ENCODE measurements at regions not wholly inside any gene's neighbourhood (a gene's known extent, or its start where the extent isn't known, plus 50 kb on each side); places are given as distances from the start of the nearest gene placed in this dataset.
A peak's percentile ranks its signal among the peaks of the same experiment; 100 is the strongest.

GRCh38 chr2:118697781-118698180, 149.7 kb downstream of the EN1 start:
- no peak overlapping the region for H3K4me3 ChIP-seq (ENCODE audit: control insufficient read depth, low read depth, low read length)
- no peak for TF ChIP-seq CTCF (conservative IDR thresholded peaks at IDR 0.05; ENCODE audit: control insufficient read depth, insufficient read depth, low read depth, low read length)
- DNase-seq (ENCODE audit: low read depth): peak; percentile 37

- TF ChIP-seq CTCF (conservative IDR thresholded peaks at IDR 0.05; ENCODE audit: control insufficient read depth, insufficient read depth, low read depth, low read length): no peak
- H3K4me3 ChIP-seq (ENCODE audit: control insufficient read depth, low read depth, low read length): no peak overlapping the region
- peak; percentile 30 for DNase-seq (ENCODE audit: low read depth)
Measured at GRCh38 chr2:118696786-118697465, 150.5 kb downstream of the EN1 start.

GRCh38 chr2:118693287-118693822, 154.1 kb downstream of the EN1 start:
- no peak for TF ChIP-seq CTCF (conservative IDR thresholded peaks at IDR 0.05; ENCODE audit: control insufficient read depth, insufficient read depth, low read depth, low read length)
- DNase-seq (ENCODE audit: low read depth): no peak
- H3K4me3 ChIP-seq (ENCODE audit: control insufficient read depth, low read depth, low read length): no peak overlapping the region

- H3K4me3 ChIP-seq (ENCODE audit: control insufficient read depth, low read depth, low read length): no peak overlapping the region
- no peak for DNase-seq (ENCODE audit: low read depth)
- TF ChIP-seq CTCF (conservative IDR thresholded peaks at IDR 0.05; ENCODE audit: control insufficient read depth, insufficient read depth, low read depth, low read length): no peak
Measured at GRCh38 chr2:118689874-118690273, 157.6 kb downstream of the EN1 start.

- H3K4me3 ChIP-seq (ENCODE audit: control insufficient read depth, low read depth, low read length): no peak overlapping the region
- DNase-seq (ENCODE audit: low read depth): no peak
- TF ChIP-seq CTCF (conservative IDR thresholded peaks at IDR 0.05; ENCODE audit: control insufficient read depth, insufficient read depth, low read depth, low read length): no peak
Measured at GRCh38 chr2:118689456-118689855, 158.0 kb downstream of the EN1 start.

GRCh38 chr2:118689033-118689432, 158.4 kb downstream of the EN1 start:
- DNase-seq (ENCODE audit: low read depth): no peak
- H3K4me3 ChIP-seq (ENCODE audit: control insufficient read depth, low read depth, low read length): no peak overlapping the region
- TF ChIP-seq CTCF (conservative IDR thresholded peaks at IDR 0.05; ENCODE audit: control insufficient read depth, insufficient read depth, low read depth, low read length): no peak

Measured in fibroblast of mammary gland (primary cell).